Esophagus muscularis mucosa (tissue), 4 donors: ENCODE measurements at regions not wholly inside any gene's neighbourhood (a gene's known extent, or its start where the extent isn't known, plus 50 kb on each side); places are given as distances from the start of the nearest gene placed in this dataset.

Experiments
- DNase-seq: peaks from one replicate; pipeline ENCODE4 v3.0.0-alpha.2; 2017; ENCODE audit errors: extremely low spot score
- H3K27ac ChIP-seq, 4 donors: fragments of 200-600 bp; sonication (generic); replicated peaks in 1 of 4; 1 replicate in 3 of 4; 2 replicates in 1 of 4; pipeline ENCODE4 v1.5.1; 2016 to 2019; ENCODE audit warnings: mild to moderate bottlenecking in 1 of 4
- H3K27me3 ChIP-seq, 4 donors: fragments of 200-600 bp; sonication (generic); one replicate each; pipeline versions ENCODE4 v1.5.1 to v1.6.0; 2016 to 2019
- H3K36me3 ChIP-seq, 4 donors: fragments of 200-600 bp; sonication (generic); one replicate each; pipeline ENCODE4 v1.5.1; 2016 to 2019
- H3K4me1 ChIP-seq, 4 donors: fragments of 200-600 bp; sonication (generic); one replicate each; pipeline ENCODE4 v1.5.1; 2016 to 2019
- H3K4me3 ChIP-seq, 4 donors: fragments of 200-600 bp; sonication (generic); 1 replicate in 2 of 4; 2 replicates in 2 of 4; pipeline ENCODE4 v1.5.1; 2016 to 2019; ENCODE audit warnings: mild to moderate bottlenecking in 4 of 4, moderate library complexity in 1 of 4
- H3K9me3 ChIP-seq, 4 donors: fragments of 200-600 bp; sonication (generic); 1 replicate in 3 of 4; 2 replicates in 1 of 4; pipeline ENCODE4 v1.5.1; 2016 to 2019
- CTCF ChIP-seq, 3 experiments: fragments of 200-600 bp in 2 of 3; fragments of 450-650 bp in 1 of 3; sonication (generic) in 2 of 3; IDR thresholded peaks; one replicate each; pipeline ENCODE4 v1.5.1; 2017 to 2019; ENCODE audit warnings: antibody characterized with exemption in 3 of 3, mild to moderate bottlenecking in 2 of 3, moderate library complexity in 1 of 3
- EP300 ChIP-seq: sonication (generic); formaldehyde crosslinking; IDR thresholded peaks from one replicate; pipeline ENCODE4 v1.6.1; 2017; ENCODE audit warnings: antibody characterized with exemption
- POLR2A ChIP-seq: fragments of 450-650 bp; IDR thresholded peaks from one replicate; pipeline ENCODE4 v1.6.1; 2017; ENCODE audit warnings: antibody characterized with exemption, moderate library complexity, mild to moderate bottlenecking, low read depth
- POLR2AphosphoS5 ChIP-seq, 2 donors: sonication (generic); formaldehyde crosslinking; IDR thresholded peaks; one replicate each; pipeline ENCODE4 v1.6.1; 2017; ENCODE audit warnings: antibody characterized with exemption in 2 of 2
- WGBS: methylation state at CpG from one replicate; pipeline ENCODE4 v1.1.5; 2018; 5-methylcytosine and 5-hydroxymethylcytosine counted together
- intact Hi-C: fragments of 100-400 bp; cut with DNase I; formaldehyde crosslinking; loops from one replicate; pipeline ENCODE4 v1.15.1; 2023

DNA sequence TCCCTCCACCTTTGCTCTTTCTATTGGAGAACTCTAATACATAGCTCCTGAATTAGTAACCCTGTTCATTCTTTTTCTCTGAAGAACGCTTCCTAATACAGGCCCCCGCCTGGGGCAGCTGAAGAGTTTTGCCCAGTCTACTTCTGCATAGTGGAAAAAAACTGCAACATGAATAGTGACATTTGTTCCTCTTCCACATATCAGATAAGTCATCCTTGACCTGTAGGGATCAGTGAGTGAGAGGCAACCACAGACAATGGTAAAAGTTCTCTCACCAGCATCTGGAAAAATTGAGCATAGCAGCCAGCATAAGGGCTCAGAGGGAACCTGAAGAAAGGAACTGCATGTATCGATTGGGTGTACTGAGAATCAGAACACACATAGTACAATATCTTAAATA, 262.0 kb downstream of the STK31 start:
- WGBS = 87% methylated on average over 3 of the region's 3 CpGs

DNA sequence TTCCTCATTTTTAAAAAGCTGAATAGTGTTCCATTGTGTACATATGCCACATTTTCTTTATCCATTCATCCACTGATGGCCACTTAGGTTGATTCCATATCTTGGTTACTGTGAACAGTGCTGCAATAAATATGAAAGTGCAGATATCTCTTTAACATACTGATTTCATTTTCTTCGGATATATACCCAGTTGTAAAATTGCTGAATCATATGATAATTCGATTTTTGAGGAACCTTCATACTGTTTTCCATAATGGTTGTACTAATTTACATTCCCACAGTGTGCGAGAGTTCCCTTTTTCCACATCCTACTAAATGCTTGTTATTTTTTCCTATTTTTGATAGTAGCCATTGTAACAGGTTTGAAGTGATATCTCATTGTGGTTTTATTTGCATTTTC, 263.2 kb downstream of the STK31 start:
- WGBS = 62% methylated on average over 3 of the region's 3 CpGs
- no peaks in the 10 kb centered on the region for H3K36me3 ChIP-seq
- TF ChIP-seq EP300 = no peak
- TF ChIP-seq POLR2A = no peak
- no peak for TF ChIP-seq POLR2AphosphoS5 (IDR thresholded peaks at IDR 0.05)

More for the DNA sequence above, 262.0 kb downstream of the STK31 start:
- no peak overlapping the region for H3K4me3 ChIP-seq
- no peak for TF ChIP-seq EP300
- no peak for TF ChIP-seq CTCF (IDR thresholded peaks at IDR 0.05)
- no peak for TF ChIP-seq POLR2A
- no peak for TF ChIP-seq POLR2AphosphoS5 (IDR thresholded peaks at IDR 0.05)
- peaks cover 0 to 6% (median 0%) of the 10 kb centered on the region in 4 donors for H3K9me3 ChIP-seq
- no peaks in the 10 kb centered on the region for H3K36me3 ChIP-seq
- no peaks in the 10 kb centered on the region for H3K27me3 ChIP-seq
- intact Hi-C loops = no loop called here
- no peak for DNase-seq
- no peaks in the 10 kb centered on the region for H3K4me1 ChIP-seq
- H3K27ac ChIP-seq = no peak overlapping the region

GRCh38 chr7:23980081-23980480, 270.1 kb downstream of the STK31 start:
- no peaks in the 10 kb centered on the region for H3K4me1 ChIP-seq
- H3K9me3 ChIP-seq = peaks cover 0 to 27% (median 6%) of the 10 kb centered on the region in 4 donors
- H3K36me3 ChIP-seq = no peaks in the 10 kb centered on the region
- no peak overlapping the region for H3K4me3 ChIP-seq
- TF ChIP-seq CTCF (IDR thresholded peaks at IDR 0.05) (no peak), POLR2AphosphoS5 (IDR thresholded peaks at IDR 0.05) (no peak), EP300 (no peak), POLR2A (no peak)
- H3K27me3 ChIP-seq = peaks cover 0 to 5% (median 0%) of the 10 kb centered on the region in 4 donors
- no peak overlapping the region for H3K27ac ChIP-seq
- DNase-seq = no peak
- intact Hi-C loops = no loop called here

More for the DNA sequence above, 263.2 kb downstream of the STK31 start:
- intact Hi-C loops = no loop called here
- DNase-seq = no peak
- no peaks in the 10 kb centered on the region for H3K27me3 ChIP-seq
- no peak overlapping the region for H3K27ac ChIP-seq
- H3K4me1 ChIP-seq = no peaks in the 10 kb centered on the region
- H3K9me3 ChIP-seq = peaks cover 0 to 11% (median 0%) of the 10 kb centered on the region in 4 donors
- no peak overlapping the region for H3K4me3 ChIP-seq

DNA sequence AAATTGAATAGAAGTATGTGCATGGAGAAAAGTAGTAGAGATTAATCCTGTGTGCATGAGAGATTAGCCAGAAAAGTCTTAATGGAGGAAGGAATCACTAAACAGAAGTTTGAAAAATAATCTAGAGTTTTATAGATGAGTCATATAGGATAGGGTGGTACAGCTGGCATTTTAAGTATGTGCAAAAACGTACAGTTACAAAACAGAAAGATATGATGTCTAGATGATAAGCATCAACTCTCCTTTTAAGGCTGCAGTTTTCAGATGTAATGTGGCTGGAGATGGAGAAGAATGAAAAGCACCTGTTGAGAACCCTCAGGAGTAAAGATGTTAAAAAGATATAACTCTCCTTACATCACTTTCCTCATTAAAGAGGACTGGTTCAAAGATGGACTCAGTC, 271.3 kb downstream of the STK31 start:
- TF ChIP-seq EP300 (no peak), POLR2A (no peak), POLR2AphosphoS5 (IDR thresholded peaks at IDR 0.05) (no peak), CTCF (IDR thresholded peaks at IDR 0.05) (no peak)
- WGBS = 44% methylated on average over 1 of the region's 1 CpG
- H3K4me3 ChIP-seq = no peak overlapping the region

GRCh38 chr7:23981758-23982157, 271.7 kb downstream of the STK31 start:
- Histone ChIP-seq H3K9me3 (peaks cover 0 to 27% (median 6%) of the 10 kb centered on the region in 4 donors), H3K36me3 (no peaks in the 10 kb centered on the region)
- WGBS = 65% methylated on average over 3 of the region's 3 CpGs

More for the DNA sequence above, 271.3 kb downstream of the STK31 start:
- Histone ChIP-seq H3K27ac (no peak overlapping the region), H3K4me1 (no peaks in the 10 kb centered on the region), H3K36me3 (no peaks in the 10 kb centered on the region), H3K27me3 (peaks cover 0 to 9% (median 0%) of the 10 kb centered on the region in 4 donors), H3K9me3 (peaks cover 0 to 27% (median 6%) of the 10 kb centered on the region in 4 donors)
- DNase-seq = no peak
- intact Hi-C loops = no loop called here

More at GRCh38 chr7:23981758-23982157, 271.7 kb downstream of the STK31 start:
- intact Hi-C loops = no loop called here
- Histone ChIP-seq H3K4me3 (no peak overlapping the region), H3K27ac (no peak overlapping the region), H3K27me3 (peaks cover 0 to 9% (median 0%) of the 10 kb centered on the region in 4 donors), H3K4me1 (no peaks in the 10 kb centered on the region)
- no peak for DNase-seq
- TF ChIP-seq CTCF (IDR thresholded peaks at IDR 0.05) = no peak
- no peak for TF ChIP-seq POLR2AphosphoS5 (IDR thresholded peaks at IDR 0.05)
- TF ChIP-seq POLR2A = no peak
- TF ChIP-seq EP300 = no peak
